ENCODE measurements at regions not wholly inside any gene's neighbourhood (a gene's known extent, or its start where the extent isn't known, plus 50 kb on each side); places are given as distances from the start of the nearest gene placed in this dataset.
"Not testable (repeated sequence)": the region's sequence is repeated elsewhere in the genome, so short reads cannot be mapped to it uniquely, and the experiment has no call there.

DNA sequence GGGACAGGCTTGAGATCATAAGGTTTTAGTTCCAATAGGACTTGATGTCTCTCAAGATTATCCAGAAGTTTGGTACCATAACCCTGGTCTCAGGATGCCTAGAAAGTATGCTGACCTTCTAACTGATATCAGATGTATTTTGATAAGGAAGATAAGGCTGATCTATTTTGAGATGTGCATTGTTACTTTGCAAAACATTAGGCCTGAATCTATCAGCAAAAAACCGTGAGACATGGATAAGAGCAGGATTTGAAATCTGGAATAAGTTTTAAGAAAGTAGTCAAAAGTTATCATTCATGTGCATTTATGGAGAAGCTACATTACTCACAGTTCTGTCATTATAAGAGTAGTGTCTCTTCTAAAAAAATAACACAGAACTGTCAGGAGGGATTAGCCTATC lies 467.1 kb upstream of the HS3ST1 start:
- DNase-seq = no peak

DNA sequence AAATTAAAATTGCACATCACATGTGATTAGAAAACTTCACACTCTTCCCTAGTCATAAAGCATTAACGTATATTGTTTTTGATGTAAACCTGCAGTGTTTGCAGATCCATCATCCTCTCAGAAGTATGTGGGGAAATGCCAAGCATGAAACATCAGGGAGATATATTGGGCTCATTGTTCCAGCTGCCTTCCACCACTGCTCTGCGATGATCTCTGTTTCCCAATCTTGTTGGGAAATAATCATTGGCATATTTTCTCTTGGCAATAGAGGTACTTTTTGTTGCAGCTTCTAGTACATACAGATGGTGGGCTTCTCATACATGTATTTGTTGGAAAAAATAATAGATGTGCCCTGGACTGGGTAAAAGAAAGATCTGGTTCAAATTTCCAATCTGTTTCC lies 466.3 kb upstream of the HS3ST1 start:
- DNase-seq = no peak

GRCh38 chr4:11894221-11894620 lies 465.5 kb upstream of the HS3ST1 start:
- DNase-seq = no peak

GRCh38 chr4:11889099-11889498 lies 460.4 kb upstream of the HS3ST1 start:
- DNase-seq = no peak

GRCh38 chr4:11881947-11882346 lies 453.3 kb upstream of the HS3ST1 start:
- no peak for DNase-seq

- DNase-seq = no peak
Measured at GRCh38 chr4:11881364-11881763, 452.7 kb upstream of the HS3ST1 start.

DNA sequence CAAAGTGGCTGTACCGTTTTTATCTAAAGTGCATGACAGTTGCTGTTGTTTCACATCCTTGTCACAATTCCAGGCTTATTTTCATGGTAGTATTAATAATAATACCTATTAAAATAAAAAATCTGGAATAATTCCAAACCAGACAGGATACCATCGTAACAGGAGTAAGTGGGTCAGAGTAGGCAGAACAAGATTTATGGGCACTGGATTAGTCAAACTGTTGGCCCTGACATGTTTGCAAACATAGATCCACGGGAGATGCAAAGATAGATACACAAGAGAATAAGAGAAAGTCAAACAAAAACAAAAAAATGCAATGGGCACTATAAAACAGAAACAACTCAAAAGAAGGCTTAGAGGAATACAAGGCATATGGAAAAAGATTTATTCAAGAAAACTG lies 449.5 kb upstream of the HS3ST1 start:
- no peak for DNase-seq

GRCh38 chr4:11876104-11876503 lies 447.4 kb upstream of the HS3ST1 start:
- DNase-seq = no peak

- DNase-seq = no peak
Measured at GRCh38 chr4:11869191-11869870, 440.6 kb upstream of the HS3ST1 start.

DNA sequence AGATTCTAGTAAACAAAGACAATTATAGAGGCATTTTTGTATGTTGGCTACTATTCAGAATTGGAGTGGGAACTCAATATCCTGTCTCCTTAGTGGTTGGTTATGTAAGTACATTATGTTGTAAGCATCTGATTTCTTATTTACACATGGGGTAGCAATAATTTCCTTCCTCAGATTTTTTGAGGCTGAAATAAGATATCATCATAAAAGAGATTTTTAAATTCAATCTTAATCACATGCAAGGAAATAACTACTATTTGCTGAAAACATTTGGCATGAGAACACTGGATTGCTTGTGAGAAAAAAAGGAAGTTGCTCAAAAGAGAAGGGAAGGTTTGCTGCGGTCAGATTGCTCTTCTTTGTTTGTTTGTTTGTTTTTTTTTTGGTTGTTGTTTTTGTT lies 437.7 kb upstream of the HS3ST1 start:
- no peak for DNase-seq

DNA sequence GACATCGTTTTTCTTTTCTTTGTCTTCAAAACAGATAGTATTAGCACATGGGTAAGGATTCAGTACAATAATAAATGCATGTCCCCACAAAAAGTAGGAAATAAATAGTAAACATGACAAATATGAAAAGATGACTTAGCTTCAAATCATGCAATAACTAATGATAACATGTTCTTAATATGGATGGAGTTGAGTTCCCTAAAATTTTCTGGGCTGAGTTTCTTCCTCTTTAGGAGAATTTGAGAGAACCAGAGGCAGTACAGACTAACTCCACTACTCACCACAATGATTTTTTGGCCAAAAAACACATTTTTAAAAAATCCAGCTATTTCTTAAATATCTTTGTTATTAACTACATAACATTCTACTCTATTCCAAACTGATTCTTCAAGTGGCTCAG lies 432.3 kb upstream of the HS3ST1 start:
- no peak for DNase-seq

DNA sequence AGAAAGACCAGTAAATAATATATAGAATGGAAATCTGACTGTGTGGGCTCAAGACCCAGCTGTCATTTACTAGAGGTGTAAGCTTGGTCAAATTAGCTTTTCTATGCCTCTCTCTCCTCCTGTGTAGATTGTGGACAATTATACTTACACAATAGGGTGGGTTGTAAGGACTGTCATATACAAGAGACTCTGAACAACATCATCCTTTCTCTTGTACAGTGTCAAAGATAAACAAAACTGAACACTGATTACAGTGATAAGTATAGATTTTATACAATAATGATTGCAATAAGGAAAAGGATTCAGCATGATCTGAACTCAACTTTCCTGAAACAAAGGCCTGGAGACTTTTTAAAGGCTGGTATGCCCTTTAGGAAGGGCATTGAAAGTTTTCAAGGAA lies 429.2 kb upstream of the HS3ST1 start:
- DNase-seq = no peak

DNA sequence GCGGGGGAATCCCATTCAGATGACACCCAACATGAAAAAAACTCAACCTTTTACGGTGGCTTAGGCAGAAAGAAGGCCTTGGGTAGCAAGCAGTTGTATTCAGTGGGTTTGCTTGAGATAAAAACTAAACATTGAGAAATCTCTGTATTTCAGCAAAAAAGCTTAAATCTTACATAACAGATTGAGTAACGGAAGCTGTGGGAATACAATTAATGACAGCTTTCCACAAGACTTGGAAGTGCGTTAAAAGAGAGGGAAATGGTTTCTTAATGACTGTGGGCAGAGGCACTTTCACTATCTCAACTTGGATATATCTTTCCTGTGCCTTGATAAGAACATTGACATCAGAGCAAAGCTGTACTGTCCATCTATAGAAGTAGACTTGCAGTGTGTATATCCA lies 418.5 kb upstream of the HS3ST1 start:
- no peak for DNase-seq

DNA sequence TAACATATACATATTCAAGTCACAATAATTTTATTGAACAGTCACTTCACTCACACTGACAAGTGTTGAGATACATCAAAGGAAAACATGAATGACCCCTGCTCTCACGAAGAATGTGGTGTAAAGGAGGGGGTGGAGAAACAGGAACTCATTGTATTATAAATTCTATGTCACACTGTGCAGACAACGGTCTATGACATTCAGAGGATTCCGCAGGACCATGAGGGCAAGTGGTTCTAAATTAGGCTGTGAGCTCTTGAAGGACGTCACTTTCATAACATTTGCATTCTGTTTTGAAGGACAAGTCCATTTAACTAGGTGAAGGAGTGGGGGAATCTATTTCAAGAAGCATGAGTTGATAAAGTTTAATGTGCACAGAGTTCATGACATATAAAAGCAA lies 415.2 kb upstream of the HS3ST1 start:
- no peak for DNase-seq

DNA sequence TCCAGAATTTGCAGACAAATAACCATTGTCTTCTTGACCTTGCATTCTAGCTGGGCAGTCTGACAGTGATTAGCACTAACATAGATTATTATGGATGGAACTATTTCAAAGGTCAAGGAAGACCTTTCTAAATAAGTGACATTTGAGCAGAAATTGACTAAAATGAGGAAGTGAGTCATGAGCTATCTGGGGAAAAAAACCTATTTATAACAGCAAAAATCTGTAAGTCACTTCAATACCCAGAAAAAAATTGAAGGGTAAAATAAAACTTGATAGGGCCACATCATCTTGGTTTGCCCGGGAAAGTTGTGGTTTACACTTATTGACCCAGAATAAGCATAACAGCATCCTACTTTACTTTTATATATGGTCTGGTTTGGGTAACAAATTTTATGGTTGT lies 414.6 kb upstream of the HS3ST1 start:
- no peak for DNase-seq

GRCh38 chr4:11842620-11843263 lies 414.0 kb upstream of the HS3ST1 start:
- peak; percentile 3 to 6 for DNase-seq

DNA sequence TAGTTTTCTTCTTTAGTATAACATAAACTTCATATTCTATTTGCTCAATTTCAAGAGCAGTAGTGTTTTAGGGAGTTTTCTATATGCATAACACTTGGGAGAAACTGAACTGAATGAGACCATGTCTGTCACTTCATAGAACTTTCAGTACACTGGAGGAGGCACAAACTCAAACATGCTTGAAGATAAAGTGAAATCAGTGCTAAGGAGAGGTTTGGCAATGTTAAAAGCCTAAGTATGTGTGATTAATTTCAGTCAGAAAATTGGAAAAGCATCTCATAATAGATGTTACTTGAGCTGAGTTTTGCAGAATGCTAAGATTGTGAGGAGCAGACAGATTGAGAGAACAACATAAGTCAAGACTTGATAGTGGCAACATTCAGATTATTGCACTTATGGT lies 411.2 kb upstream of the HS3ST1 start:
- no peak for DNase-seq

- no peak for DNase-seq
Measured at GRCh38 chr4:11831739-11832138, 403.0 kb upstream of the HS3ST1 start.

GRCh38 chr4:11824566-11824965 lies 395.9 kb upstream of the HS3ST1 start:
- no peak for DNase-seq

GRCh38 chr4:11821772-11822430 lies 393.2 kb upstream of the HS3ST1 start:
- DNase-seq = no peak

- no peak for DNase-seq
Measured at GRCh38 chr4:11817088-11817487, 388.4 kb upstream of the HS3ST1 start.

- DNase-seq = no peak
Measured at GRCh38 chr4:11814758-11815157, 386.1 kb upstream of the HS3ST1 start.

GRCh38 chr4:11813951-11814446 lies 385.3 kb upstream of the HS3ST1 start:
- no peak for DNase-seq

DNA sequence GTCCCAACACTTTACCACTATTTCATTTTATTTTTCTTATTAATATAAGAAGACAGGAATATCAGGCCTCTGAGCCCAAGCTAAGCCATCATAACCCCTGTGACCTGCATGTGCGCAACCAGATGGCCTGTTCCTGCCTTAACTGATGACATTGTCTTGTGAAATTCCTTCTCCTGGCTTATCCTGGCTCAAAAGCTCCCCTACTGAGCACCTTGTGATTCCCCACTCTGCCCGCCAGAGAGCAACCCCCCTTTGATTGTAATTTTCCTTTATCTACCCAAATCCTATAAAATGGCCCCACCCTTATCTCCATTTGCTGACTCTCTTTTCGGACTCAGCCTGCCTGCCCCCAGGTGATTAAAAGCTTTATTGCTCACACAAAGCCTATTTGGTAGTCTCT lies 382.8 kb upstream of the HS3ST1 start:
- DNase-seq = not testable (repeated sequence)
